ENCODE measurements at regions not wholly inside any gene's neighbourhood (a gene's known extent, or its start where the extent isn't known, plus 50 kb on each side); places are given as distances from the start of the nearest gene placed in this dataset.

- 48 to 60% (median 49%) methylated on average over 6 to 7 of the region's 7 CpGs for WGBS, 3 donors
- DNase-seq (no peak), ATAC-seq (no peak)
- no peaks in the 10 kb centered on the region for H3K36me3 ChIP-seq (ENCODE audit: insufficient read depth in 1 of 2, low read depth in 1 of 2)
- H3K27me3 ChIP-seq (ENCODE audit: insufficient read depth in 3 of 3, low read length in 2 of 3): peaks cover 0 to 3% (median 0%) of the 10 kb centered on the region in 3 donors
- TF ChIP-seq CTCF (IDR thresholded peaks at IDR 0.05): no peak
- H3K9me3 ChIP-seq: no peaks in the 10 kb centered on the region
- intact Hi-C loops (cut with DNase I): no loop called here
- H3K4me3 ChIP-seq: no peak overlapping the region
- H3K4me1 ChIP-seq: no peaks in the 10 kb centered on the region
- no peak overlapping the region for H3K27ac ChIP-seq
These were observed 453.9 kb downstream of the GPAT3 start for GRCh38 chr4:83989835-83990234.

DNA sequence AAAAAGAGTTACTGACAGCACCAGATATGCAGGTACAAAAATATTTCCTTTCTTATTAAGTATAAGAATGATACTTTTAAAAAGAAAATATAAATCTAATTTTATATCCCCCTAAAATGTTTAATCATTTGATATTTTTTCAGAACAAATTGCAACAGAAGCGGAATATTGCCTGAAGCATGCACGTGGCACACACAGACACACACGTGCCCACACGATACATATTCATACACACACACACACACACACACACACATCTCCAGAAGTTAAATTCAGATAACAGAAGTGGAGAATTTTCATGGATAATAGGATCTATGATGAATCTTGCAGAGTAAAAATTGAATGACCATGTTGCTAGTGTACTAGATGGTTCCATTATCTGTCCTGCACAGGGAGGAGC is 445.2 kb downstream of the GPAT3 start:
- H3K4me1 ChIP-seq: no peaks in the 10 kb centered on the region
- intact Hi-C loops (cut with DNase I): no loop called here
- H3K4me3 ChIP-seq: no peak overlapping the region
- no peaks in the 10 kb centered on the region for H3K36me3 ChIP-seq (ENCODE audit: insufficient read depth in 1 of 2, low read depth in 1 of 2)
- WGBS, 3 donors: 91 to 95% (median 92%) methylated on average over 4 of the region's 4 CpGs
- DNase-seq (no peak), ATAC-seq (no peak)
- H3K27me3 ChIP-seq (ENCODE audit: insufficient read depth in 3 of 3, low read length in 2 of 3): peaks cover 0 to 7% (median 0%) of the 10 kb centered on the region in 3 donors
- no peak overlapping the region for H3K27ac ChIP-seq
- no peak for TF ChIP-seq CTCF (IDR thresholded peaks at IDR 0.05)
- peaks cover 6% of the 10 kb centered on the region for H3K9me3 ChIP-seq

DNA sequence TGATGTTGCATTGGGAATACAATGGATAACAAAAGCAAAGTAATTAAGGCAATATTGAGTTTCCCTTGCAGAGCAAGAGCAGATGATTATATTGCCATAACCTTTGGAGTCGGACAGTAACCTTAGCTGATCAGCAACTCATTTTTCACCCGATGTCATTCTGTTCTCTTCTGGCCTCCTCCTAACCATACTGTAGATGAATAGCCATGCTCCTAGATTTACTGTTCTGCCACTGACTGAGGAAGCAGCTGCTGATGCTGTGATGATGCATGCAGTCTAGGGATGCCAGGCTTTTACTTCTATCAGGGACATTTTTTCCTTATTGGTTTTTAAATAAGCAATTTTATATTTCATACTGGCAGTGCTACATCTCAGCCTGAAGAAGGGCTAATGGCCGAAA is 443.9 kb downstream of the GPAT3 start:
- peaks cover 6% of the 10 kb centered on the region for H3K9me3 ChIP-seq
- no peak for TF ChIP-seq CTCF (IDR thresholded peaks at IDR 0.05)
- no peak overlapping the region for H3K27ac ChIP-seq
- DNase-seq (no peak), ATAC-seq (no peak)
- H3K27me3 ChIP-seq (ENCODE audit: insufficient read depth in 3 of 3, low read length in 2 of 3): peaks cover 0 to 3% (median 0%) of the 10 kb centered on the region in 3 donors
- 86 to 89% (median 88%) methylated on average over 3 of the region's 3 CpGs for WGBS, 3 donors
- intact Hi-C loops (cut with DNase I): no loop called here
- no peaks in the 10 kb centered on the region for H3K36me3 ChIP-seq (ENCODE audit: insufficient read depth in 1 of 2, low read depth in 1 of 2)
- H3K4me3 ChIP-seq: no peak overlapping the region
- no peaks in the 10 kb centered on the region for H3K4me1 ChIP-seq

DNA sequence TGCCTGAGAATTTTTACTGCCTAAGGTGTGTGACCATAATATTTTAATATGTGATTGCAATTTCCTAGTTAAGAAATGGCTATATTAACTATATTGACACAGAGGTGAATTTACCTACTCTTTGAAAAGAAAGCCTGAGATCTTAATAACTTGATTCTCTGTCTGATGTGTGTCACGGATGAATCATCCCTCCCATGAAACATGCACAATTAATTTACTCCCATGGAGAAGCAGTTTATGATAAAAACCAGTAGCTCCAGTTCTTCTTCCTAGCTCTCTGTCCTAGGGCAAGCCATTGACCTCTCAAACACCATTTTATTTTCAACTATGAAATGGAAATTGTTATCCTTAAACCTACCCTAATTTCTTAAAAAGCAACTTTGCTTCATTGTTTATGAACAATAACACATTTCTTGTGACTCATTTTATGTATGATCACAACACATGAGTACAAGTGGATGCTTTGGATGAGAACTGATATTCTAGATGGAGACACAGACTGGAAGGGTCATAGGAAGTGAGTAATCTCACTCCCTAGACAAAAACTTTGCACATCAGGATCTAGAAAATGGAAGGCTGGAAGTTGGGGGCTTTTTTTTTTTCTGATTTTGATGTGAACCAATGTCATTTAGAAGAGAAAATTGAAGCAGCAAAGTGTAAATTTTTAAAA is 438.3 kb downstream of the GPAT3 start:
- H3K4me3 ChIP-seq: no peak overlapping the region
- intact Hi-C loops (cut with DNase I): no loop called here
- 58 to 83% (median 63%) methylated on average over 1 of the region's 1 CpG for WGBS, 3 donors

More for the DNA sequence above, 438.3 kb downstream of the GPAT3 start:
- Histone ChIP-seq H3K36me3 (ENCODE audit: insufficient read depth in 1 of 2, low read depth in 1 of 2) (no peaks in the 10 kb centered on the region), H3K9me3 (no peaks in the 10 kb centered on the region), H3K27me3 (ENCODE audit: insufficient read depth in 3 of 3, low read length in 2 of 3) (peaks cover 0 to 7% (median 0%) of the 10 kb centered on the region in 3 donors), H3K27ac (no peak overlapping the region), H3K4me1 (no peaks in the 10 kb centered on the region)
- no peak for DNase-seq
- no peak for TF ChIP-seq CTCF (IDR thresholded peaks at IDR 0.05)
- ATAC-seq: no peak

Data from psoas muscle (tissue), 7 donors.